SU-DHL-6 (cell line): ENCODE measurements at regions not wholly inside any gene's neighbourhood (a gene's known extent, or its start where the extent isn't known, plus 50 kb on each side); places are given as distances from the start of the nearest gene placed in this dataset.

Source experiments
- H2AFZ ChIP-seq: fragments of 200-600 bp; sonication (generic); 2 replicates; pipeline ENCODE4 v1.6.1; 2014; ENCODE audit warnings: low read depth, mild to moderate bottlenecking, moderate library complexity, mixed read lengths, antibody characterized with exemption, low read length; ENCODE audit not compliant: severe bottlenecking
- H3F3A ChIP-seq: fragments of 200-600 bp; shearing (Covaris generic); 2 replicates; pipeline ENCODE4 v1.6.0; 2016; ENCODE audit warnings: antibody characterized with exemption, mild to moderate bottlenecking; ENCODE audit not compliant: insufficient read depth
- H3K27ac ChIP-seq: fragments of 200-600 bp; sonication (generic); 2 replicates; pipeline ENCODE4 v1.5.1; 2016; ENCODE audit warnings: low read depth, mild to moderate bottlenecking, low read length, moderate library complexity, mixed read lengths
- H3K27me3 ChIP-seq: fragments of 200-600 bp; sonication (generic), shearing (Covaris generic); 2 replicates; pipeline ENCODE4 v1.6.0; 2014; ENCODE audit warnings: mild to moderate bottlenecking, low read length
- H3K36me3 ChIP-seq: fragments of 200-600 bp; sonication (generic); 2 replicates; pipeline ENCODE4 v1.6.1; 2014; ENCODE audit warnings: mild to moderate bottlenecking, low read length, mixed read lengths
- H3K4me2 ChIP-seq: fragments of 300-600, 200-600 bp; shearing (Covaris generic), sonication (generic); 2 replicates; pipeline ENCODE4 v1.6.0; 2014; ENCODE audit warnings: low read length, low read depth, mild to moderate bottlenecking; ENCODE audit not compliant: poor library complexity, severe bottlenecking
- H3K4me3 ChIP-seq: fragments of 200-600 bp; sonication (generic); 2 replicates; pipeline ENCODE4 v1.5.1; 2014; ENCODE audit warnings: antibody characterized with exemption, low read length, mild to moderate bottlenecking, mixed read lengths; ENCODE audit not compliant: insufficient read depth, poor library complexity, severe bottlenecking
- H3K79me2 ChIP-seq: fragments of 200-600 bp; sonication (generic); 2 replicates; pipeline ENCODE4 v1.6.1; 2014; ENCODE audit warnings: mild to moderate bottlenecking, low read length, moderate library complexity; ENCODE audit not compliant: insufficient read depth
- H3K9ac ChIP-seq: fragments of 200-600 bp; sonication (generic); 2 replicates; pipeline ENCODE4 v1.7.0; 2014; ENCODE audit warnings: mild to moderate bottlenecking, low read length
- H3K9me2 ChIP-seq: fragments of 200-600 bp; sonication (generic); replicated peaks from 2 replicates; pipeline ENCODE4 v1.6.1; 2014; ENCODE audit warnings: low read length; ENCODE audit not compliant: insufficient read depth
- H3K9me3 ChIP-seq: fragments of 200-600 bp; sonication (generic); 2 replicates; pipeline ENCODE4 v1.6.1; 2014; ENCODE audit warnings: low read length, mixed read lengths; ENCODE audit not compliant: insufficient read depth
- H4K20me1 ChIP-seq: fragments of 200-600 bp; sonication (generic); 2 replicates; pipeline ENCODE4 v1.6.1; 2014; ENCODE audit warnings: low read depth, mild to moderate bottlenecking, antibody characterized with exemption, low read length, moderate library complexity, mixed read lengths
- CTCF ChIP-seq: fragments of 200-600 bp; sonication (generic); IDR thresholded peaks from one replicate; pipeline ENCODE4 v1.5.1; 2017; ENCODE audit warnings: antibody characterized with exemption, mild to moderate bottlenecking, low read length, moderate library complexity; ENCODE audit not compliant: insufficient read depth, poor library complexity, severe bottlenecking
- EZH2phosphoT487 ChIP-seq: fragments of 200-600 bp; sonication (generic), shearing (Covaris generic); conservative IDR thresholded peaks from 2 replicates; pipeline ENCODE4 v1.6.1; 2018; ENCODE audit warnings: mild to moderate bottlenecking, antibody characterized with exemption, low read length, moderate library complexity, mixed read lengths

- H3K9ac ChIP-seq = no peak overlapping the region
- TF ChIP-seq EZH2phosphoT487 = no peak
- no peak for TF ChIP-seq CTCF
- H3K4me2 ChIP-seq = no peak overlapping the region
- no peaks in the 10 kb centered on the region for H3F3A ChIP-seq
- H3K4me3 ChIP-seq = no peak overlapping the region
- H3K27ac ChIP-seq = no peak overlapping the region
- no peaks in the 10 kb centered on the region for H3K9me3 ChIP-seq
- no peaks in the 10 kb centered on the region for H4K20me1 ChIP-seq
- no peaks in the 10 kb centered on the region for H3K36me3 ChIP-seq
- no peaks in the 10 kb centered on the region for H3K27me3 ChIP-seq
- no peak overlapping the region for H2AFZ ChIP-seq
- H3K9me2 ChIP-seq = no peaks in the 10 kb centered on the region
- no peaks in the 10 kb centered on the region for H3K79me2 ChIP-seq
Observed at GRCh38 chr21:17089091-17089491, 423.8 kb upstream of the CXADR start.

GRCh38 chr21:17101696-17102095 is 411.1 kb upstream of the CXADR start:
- H3K27me3 ChIP-seq = no peaks in the 10 kb centered on the region
- H3K79me2 ChIP-seq = no peaks in the 10 kb centered on the region
- H3K9me3 ChIP-seq = peaks cover 11% of the 10 kb centered on the region; the same call in 1 of the 2 replicates
- no peaks in the 10 kb centered on the region for H3F3A ChIP-seq
- no peaks in the 10 kb centered on the region for H4K20me1 ChIP-seq
- no peaks in the 10 kb centered on the region for H3K9me2 ChIP-seq
- no peak for TF ChIP-seq EZH2phosphoT487
- TF ChIP-seq CTCF = no peak
- H3K4me3 ChIP-seq = no peak overlapping the region
- H3K9ac ChIP-seq = no peak overlapping the region
- no peaks in the 10 kb centered on the region for H3K36me3 ChIP-seq
- no peak overlapping the region for H3K4me2 ChIP-seq
- H2AFZ ChIP-seq = no peak overlapping the region
- H3K27ac ChIP-seq = no peak overlapping the region

- Histone ChIP-seq H3K4me2 (no peak overlapping the region), H3K27ac (no peak overlapping the region), H3K9ac (no peak overlapping the region), H4K20me1 (no peaks in the 10 kb centered on the region), H3K79me2 (no peaks in the 10 kb centered on the region), H2AFZ (no peak overlapping the region), H3K9me3 (peaks cover 11% of the 10 kb centered on the region; the same call in 1 of the 2 replicates), H3K36me3 (no peaks in the 10 kb centered on the region), H3F3A (no peaks in the 10 kb centered on the region), H3K27me3 (no peaks in the 10 kb centered on the region), H3K4me3 (no peak overlapping the region), H3K9me2 (no peaks in the 10 kb centered on the region)
- TF ChIP-seq CTCF (no peak), EZH2phosphoT487 (no peak)
Observed at GRCh38 chr21:17105932-17106331, 406.9 kb upstream of the CXADR start.
